ENCODE measurements at regions not wholly inside any gene's neighbourhood (a gene's known extent, or its start where the extent isn't known, plus 50 kb on each side); places are given as distances from the start of the nearest gene placed in this dataset.
"Not testable (repeated sequence)": the region's sequence is repeated elsewhere in the genome, so short reads cannot be mapped to it uniquely, and the experiment has no call there.

DNA sequence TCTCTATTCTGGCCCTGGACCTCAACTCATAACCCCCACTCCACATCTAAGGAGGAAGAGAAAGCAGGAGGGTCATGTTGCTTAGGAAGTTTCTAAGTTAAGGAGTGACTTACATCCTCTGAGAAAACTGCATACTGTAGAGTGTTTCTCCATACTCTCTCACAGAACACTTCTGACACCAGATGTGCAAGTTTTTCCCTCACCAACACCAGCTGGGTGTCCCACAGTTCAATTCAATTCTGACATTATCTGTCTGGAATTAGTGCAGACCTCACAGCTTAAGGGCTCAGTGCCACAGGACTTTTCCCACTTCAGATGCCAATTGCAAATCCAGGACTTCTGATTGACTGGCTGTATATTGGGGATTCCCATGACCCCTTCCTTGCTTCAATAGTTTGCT is 89.0 kb upstream of the SFRP2 start:
- H3K9me3 ChIP-seq = no peaks in the 10 kb centered on the region
- no peaks in the 10 kb centered on the region for H3K36me3 ChIP-seq (ENCODE audit: low read depth, missing control alignments)
- H3K27ac ChIP-seq = no peak overlapping the region
- H3K4me1 ChIP-seq = no peaks in the 10 kb centered on the region
- no peak for DNase-seq
- intact Hi-C loops (cut with DNase I; ENCODE audit: low total_unique reads) = no loop called here
- TF ChIP-seq, protein P1, sequence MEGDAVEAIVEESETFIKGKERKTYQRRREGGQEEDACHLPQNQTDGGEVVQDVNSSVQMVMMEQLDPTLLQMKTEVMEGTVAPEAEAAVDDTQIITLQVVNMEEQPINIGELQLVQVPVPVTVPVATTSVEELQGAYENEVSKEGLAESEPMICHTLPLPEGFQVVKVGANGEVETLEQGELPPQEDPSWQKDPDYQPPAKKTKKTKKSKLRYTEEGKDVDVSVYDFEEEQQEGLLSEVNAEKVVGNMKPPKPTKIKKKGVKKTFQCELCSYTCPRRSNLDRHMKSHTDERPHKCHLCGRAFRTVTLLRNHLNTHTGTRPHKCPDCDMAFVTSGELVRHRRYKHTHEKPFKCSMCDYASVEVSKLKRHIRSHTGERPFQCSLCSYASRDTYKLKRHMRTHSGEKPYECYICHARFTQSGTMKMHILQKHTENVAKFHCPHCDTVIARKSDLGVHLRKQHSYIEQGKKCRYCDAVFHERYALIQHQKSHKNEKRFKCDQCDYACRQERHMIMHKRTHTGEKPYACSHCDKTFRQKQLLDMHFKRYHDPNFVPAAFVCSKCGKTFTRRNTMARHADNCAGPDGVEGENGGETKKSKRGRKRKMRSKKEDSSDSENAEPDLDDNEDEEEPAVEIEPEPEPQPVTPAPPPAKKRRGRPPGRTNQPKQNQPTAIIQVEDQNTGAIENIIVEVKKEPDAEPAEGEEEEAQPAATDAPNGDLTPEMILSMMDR (IDR thresholded peaks at IDR 0.05) = no peak
- no peak for TF ChIP-seq POLR2A (IDR thresholded peaks at IDR 0.05)
- no peak overlapping the region for H3K4me3 ChIP-seq
- no peaks in the 10 kb centered on the region for H3K27me3 ChIP-seq

DNA sequence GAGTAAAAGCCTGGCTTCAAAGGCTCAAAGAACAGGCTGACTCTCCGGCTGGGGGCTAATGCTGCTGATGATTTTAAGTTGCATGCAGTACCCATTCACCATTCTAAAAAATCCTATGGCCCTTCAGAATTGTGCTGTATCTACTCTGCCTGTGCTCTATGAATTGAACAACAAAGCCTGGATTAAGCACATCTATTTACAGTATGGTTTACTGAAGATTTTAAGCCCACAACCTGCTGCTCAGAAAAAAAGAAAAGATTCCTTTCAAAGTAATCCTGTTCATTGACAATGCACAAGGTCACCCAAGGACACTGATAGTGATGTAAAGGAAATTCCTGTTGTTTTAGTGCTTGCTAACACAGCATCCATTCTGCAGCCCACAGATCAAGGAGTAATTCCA is 84.9 kb upstream of the SFRP2 start:
- no peak overlapping the region for H3K27ac ChIP-seq
- 100% methylated on average over 1 of the region's 1 CpG for WGBS, 2 donors
- intact Hi-C loops (cut with DNase I; ENCODE audit: low total_unique reads) = no loop called here

DNA sequence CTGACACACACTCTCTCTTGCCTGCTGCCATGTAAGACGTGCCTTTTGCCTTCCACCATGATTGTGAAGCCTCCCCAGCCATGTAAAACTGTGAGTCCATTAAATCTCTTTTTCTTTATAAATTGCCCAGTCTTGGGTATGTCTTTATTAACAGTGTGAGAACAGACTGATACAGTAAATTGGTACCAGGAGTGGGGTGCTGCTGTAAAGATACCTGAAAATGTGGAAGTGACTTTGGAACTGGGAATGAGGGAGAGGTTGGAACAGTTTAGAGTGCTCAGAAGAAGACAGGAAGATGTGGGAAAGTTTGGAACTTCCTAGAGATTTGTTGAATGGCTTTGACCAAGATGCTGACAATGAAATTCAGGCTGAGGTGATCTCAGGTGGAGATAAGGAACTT is 77.9 kb upstream of the SFRP2 start:
- H3K36me3 ChIP-seq (ENCODE audit: low read depth, missing control alignments); H3K27ac ChIP-seq; H3K9me3 ChIP-seq; H3K27me3 ChIP-seq; H3K4me1 ChIP-seq; intact Hi-C loops (cut with DNase I; ENCODE audit: low total_unique reads); H3K4me3 ChIP-seq; DNase-seq: not testable (repeated sequence)
- WGBS, 2 donors = 100% methylated on average over 1 of the region's 1 CpG

More for the DNA sequence above, 84.9 kb upstream of the SFRP2 start:
- Histone ChIP-seq H3K9me3 (no peaks in the 10 kb centered on the region), H3K36me3 (ENCODE audit: low read depth, missing control alignments) (no peaks in the 10 kb centered on the region), H3K27me3 (no peaks in the 10 kb centered on the region), H3K4me3 (no peak overlapping the region), H3K4me1 (no peaks in the 10 kb centered on the region)
- no peak for TF ChIP-seq POLR2A (IDR thresholded peaks at IDR 0.05)
- DNase-seq = no peak

DNA sequence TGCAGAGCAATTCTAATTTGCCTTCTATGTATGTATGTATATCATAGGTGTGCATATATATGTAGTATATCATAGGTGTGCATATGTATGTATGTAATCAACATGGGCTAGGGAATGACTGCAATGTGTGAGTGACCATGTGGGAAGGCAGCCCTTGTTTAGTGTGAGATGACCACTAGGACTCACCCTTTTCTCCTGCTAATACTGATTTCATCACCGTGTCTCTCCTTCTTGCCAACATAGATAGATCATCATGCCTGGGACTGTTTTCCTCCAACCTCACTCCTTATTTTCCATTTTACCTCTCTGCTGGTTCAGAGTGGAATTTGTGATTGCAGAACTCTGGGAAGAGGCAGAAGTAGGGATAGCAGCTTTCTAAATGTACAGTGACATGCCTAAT is 63.6 kb upstream of the SFRP2 start:
- no peaks in the 10 kb centered on the region for H3K4me1 ChIP-seq
- intact Hi-C loops (cut with DNase I; ENCODE audit: low total_unique reads) = no loop called here
- H3K27me3 ChIP-seq = no peaks in the 10 kb centered on the region
- TF ChIP-seq, protein P1 (IDR thresholded peaks at IDR 0.05) = no peak
- no peak for TF ChIP-seq POLR2A (IDR thresholded peaks at IDR 0.05)
- no peak overlapping the region for H3K4me3 ChIP-seq
- no peak for DNase-seq
- H3K9me3 ChIP-seq = no peaks in the 10 kb centered on the region
- H3K27ac ChIP-seq = no peak overlapping the region
- H3K36me3 ChIP-seq (ENCODE audit: low read depth, missing control alignments) = no peaks in the 10 kb centered on the region
- 79 to 90% methylated on average over 1 of the region's 1 CpG for WGBS, 2 donors

DNA sequence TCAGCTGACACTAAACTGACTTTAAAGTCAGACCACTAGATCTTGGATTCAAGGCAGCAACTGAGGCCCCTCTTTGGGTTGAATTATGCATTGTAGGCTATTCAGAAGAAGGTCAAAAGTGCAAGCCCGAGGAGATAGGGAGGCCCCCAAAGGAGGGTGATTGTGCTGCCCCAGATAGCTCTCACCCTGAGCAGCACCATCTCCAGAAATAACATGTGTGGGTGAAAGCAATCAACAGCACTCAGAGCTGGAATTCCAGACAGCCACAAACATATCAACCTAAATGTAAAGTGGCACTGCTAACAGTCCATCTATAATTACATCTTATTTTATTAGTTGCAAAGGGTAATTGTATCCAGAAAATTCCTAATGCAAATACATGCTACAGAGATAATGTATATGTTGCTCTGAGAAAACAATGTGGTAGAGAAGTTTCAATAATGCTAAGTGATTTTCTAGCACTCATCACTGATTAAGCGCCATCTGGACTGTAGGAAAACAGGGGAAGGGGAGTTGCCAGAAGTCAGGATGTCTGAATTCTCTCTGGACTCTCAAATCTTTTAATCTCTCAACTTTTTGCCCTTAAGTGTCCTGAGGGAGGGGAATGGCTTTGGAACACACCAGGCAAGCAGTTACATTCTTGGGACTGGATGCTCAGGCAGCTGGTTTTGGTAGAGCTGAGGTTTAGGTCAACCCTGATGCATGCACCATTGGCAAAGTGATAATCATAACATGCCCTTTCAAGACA is 61.8 kb upstream of the SFRP2 start:
- WGBS, 2 donors = 51 to 58% methylated on average over 2 of the region's 2 CpGs
- TF ChIP-seq POLR2A (IDR thresholded peaks at IDR 0.05) = no peak
- TF ChIP-seq, protein P1 (IDR thresholded peaks at IDR 0.05) = no peak
- DNase-seq = no peak

DNA sequence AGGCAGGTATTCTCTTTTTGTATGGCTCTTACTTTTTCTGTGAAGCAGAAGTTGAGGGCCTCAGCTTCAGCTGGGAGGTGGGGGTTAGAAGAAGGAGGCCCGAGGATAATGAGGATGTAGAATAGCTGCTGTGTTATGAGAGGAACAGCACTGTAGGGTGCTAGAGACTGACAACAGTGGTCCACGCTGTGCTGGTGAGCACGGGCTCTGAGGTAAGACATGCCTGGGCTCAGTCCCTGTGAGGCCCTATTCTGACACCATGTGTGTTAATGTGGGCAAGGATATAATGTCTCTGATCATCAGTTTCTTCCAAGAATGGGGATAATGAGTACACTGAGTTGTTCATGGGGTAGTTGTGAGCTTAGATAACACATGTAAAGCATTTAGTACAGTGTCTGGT is 55.3 kb upstream of the SFRP2 start:
- Histone ChIP-seq H3K4me3 (no peak overlapping the region), H3K27me3 (no peaks in the 10 kb centered on the region), H3K36me3 (ENCODE audit: low read depth, missing control alignments) (no peaks in the 10 kb centered on the region), H3K4me1 (no peaks in the 10 kb centered on the region), H3K27ac (no peak overlapping the region), H3K9me3 (no peaks in the 10 kb centered on the region)
- DNase-seq = no peak
- 67 to 82% methylated on average over 3 of the region's 3 CpGs for WGBS, 2 donors
- intact Hi-C loops (cut with DNase I; ENCODE audit: low total_unique reads) = no loop called here
- no peak for TF ChIP-seq POLR2A (IDR thresholded peaks at IDR 0.05)
- TF ChIP-seq, protein P1 (IDR thresholded peaks at IDR 0.05) = no peak

More for the DNA sequence above, 61.8 kb upstream of the SFRP2 start:
- H3K9me3 ChIP-seq = no peaks in the 10 kb centered on the region
- intact Hi-C loops (cut with DNase I; ENCODE audit: low total_unique reads) = no loop called here
- no peaks in the 10 kb centered on the region for H3K4me1 ChIP-seq
- H3K27ac ChIP-seq = no peak overlapping the region
- no peaks in the 10 kb centered on the region for H3K36me3 ChIP-seq (ENCODE audit: low read depth, missing control alignments)
- H3K27me3 ChIP-seq = no peaks in the 10 kb centered on the region
- H3K4me3 ChIP-seq = no peak overlapping the region

Measured in testis (tissue), 2 donors.